Activated CD8-positive, alpha-beta memory T cell treated with anti-CD3 and anti-CD28 coated beads, Interleukin-2, amount 10 ng/mL, durations not matched to agents 7 days and 5 days (primary cell): ENCODE measurements at regions not wholly inside any gene's neighbourhood (a gene's known extent, or its start where the extent isn't known, plus 50 kb on each side); places are given as distances from the start of the nearest gene placed in this dataset.

Experiments used
- ATAC-seq: fragments of 150-1000 bp; cut with Tn5 transposase; one replicate; pipeline ENCODE4 v1.10.0; 2021; ENCODE audit warnings: moderate library complexity
- CTCF ChIA-PET: fragments of 350-600 bp; sonication (Branson Sonifier 250); formaldehyde crosslinking; loops from one replicate; lab custom pipeline; 2021; ENCODE audit warnings: antibody characterized with exemption; lab: Charles Lee
- DNase-seq: peaks from one replicate; pipeline ENCODE4 v3.0.0-alpha.2; 2020
- H3K27ac Mint-ChIP-seq: one replicate; pipeline ENCODE4 v1.8.0; 2021; ENCODE audit warnings: mild to moderate bottlenecking, mixed read lengths
- H3K27me3 Mint-ChIP-seq: one replicate; pipeline ENCODE4 v1.8.0; 2021; ENCODE audit warnings: mixed read lengths
- H3K36me3 Mint-ChIP-seq: one replicate; pipeline ENCODE4 v1.8.0; 2021; ENCODE audit warnings: mild to moderate bottlenecking, mixed read lengths
- H3K4me1 Mint-ChIP-seq: one replicate; pipeline ENCODE4 v1.8.0; 2021; ENCODE audit warnings: mixed read lengths
- H3K4me3 Mint-ChIP-seq: one replicate; pipeline ENCODE4 v1.8.0; 2021; ENCODE audit warnings: mild to moderate bottlenecking, moderate library complexity, mixed read lengths
- H3K9me3 Mint-ChIP-seq: one replicate; pipeline ENCODE4 v1.8.0; 2022; ENCODE audit warnings: low read depth, mixed read lengths

DNA sequence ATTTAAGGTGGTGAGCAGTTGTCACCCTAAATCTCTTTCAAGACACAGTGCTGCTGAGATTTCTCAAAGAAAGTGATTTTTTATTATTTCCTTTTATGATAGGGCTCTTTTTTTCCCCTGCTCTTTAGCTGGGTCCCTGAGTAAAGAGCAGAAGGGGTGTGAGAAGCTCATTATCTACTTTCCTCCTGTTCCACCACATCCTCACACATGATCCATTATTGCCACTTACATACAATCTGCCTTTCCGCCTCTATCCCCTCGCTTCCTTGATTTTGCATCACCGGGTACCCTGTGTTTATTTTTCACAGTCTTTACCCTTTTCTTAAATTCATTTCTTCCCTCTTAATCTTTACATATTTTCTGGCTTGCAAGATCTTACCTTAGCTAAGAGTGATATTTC is 93.9 kb upstream of the CCDC85A start:
- DNase-seq (no peak), ATAC-seq (no peak)
- Mint-ChIP-seq H3K27me3 (no peaks in the 10 kb centered on the region), H3K4me1 (no peaks in the 10 kb centered on the region), H3K36me3 (no peaks in the 10 kb centered on the region), H3K9me3 (no peaks in the 10 kb centered on the region), H3K4me3 (no peak overlapping the region), H3K27ac (no peak overlapping the region)
- CTCF ChIA-PET = no interaction called here

DNA sequence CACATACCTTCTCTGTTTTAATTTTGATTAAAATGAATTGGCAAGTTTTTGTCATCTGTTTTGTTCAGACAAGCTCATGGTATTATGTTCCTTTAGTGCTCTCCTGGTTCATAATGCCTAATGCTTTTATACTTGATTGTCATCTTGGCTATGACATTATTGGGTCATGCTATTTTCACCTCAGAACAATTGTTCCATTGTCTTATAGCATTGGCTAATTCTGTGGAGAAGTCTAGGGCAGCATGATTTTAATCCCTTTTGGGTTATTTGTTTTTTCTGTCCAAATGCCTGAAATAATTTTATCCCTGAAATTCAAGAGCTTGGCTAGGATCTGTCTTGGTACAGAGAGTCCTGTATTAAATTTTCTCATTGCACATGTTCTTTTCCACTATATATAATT is 83.8 kb upstream of the CCDC85A start:
- Mint-ChIP-seq H3K4me1 (no peaks in the 10 kb centered on the region), H3K27ac (no peak overlapping the region), H3K27me3 (no peaks in the 10 kb centered on the region), H3K9me3 (peaks cover 2% of the 10 kb centered on the region), H3K36me3 (no peaks in the 10 kb centered on the region), H3K4me3 (no peak overlapping the region)
- CTCF ChIA-PET = no interaction called here
- DNase-seq = no peak
- no peak for ATAC-seq

DNA sequence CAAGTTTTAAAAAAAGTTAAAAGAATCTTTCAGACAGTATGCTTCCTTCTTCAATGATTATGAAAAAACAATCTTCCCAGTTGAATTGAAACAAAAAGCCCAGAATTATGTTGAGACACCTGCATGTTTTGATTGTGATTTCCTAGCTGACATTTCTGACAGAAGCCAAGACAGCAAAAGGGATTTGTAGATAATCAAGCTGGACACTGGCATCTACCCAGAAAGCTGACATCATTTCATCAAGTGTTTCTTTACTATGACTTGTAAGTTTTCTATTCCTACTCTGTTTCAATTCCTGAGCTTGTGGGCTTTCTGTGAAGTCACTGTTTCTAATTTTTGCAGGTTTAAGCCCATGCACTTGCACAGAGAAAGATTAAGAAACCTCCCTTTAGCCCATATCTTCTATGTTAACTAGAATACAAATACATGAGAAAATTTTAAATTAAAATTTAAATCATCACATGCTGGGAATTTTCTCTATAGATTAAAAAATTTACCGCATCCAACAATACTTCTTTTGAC is 82.9 kb upstream of the CCDC85A start:
- H3K4me3 Mint-ChIP-seq = no peak overlapping the region
- CTCF ChIA-PET = no interaction called here
- no peaks in the 10 kb centered on the region for H3K36me3 Mint-ChIP-seq
- no peak overlapping the region for H3K27ac Mint-ChIP-seq
- peaks cover 2% of the 10 kb centered on the region for H3K9me3 Mint-ChIP-seq
- no peaks in the 10 kb centered on the region for H3K27me3 Mint-ChIP-seq
- no peak for ATAC-seq
- DNase-seq = no peak
- no peaks in the 10 kb centered on the region for H3K4me1 Mint-ChIP-seq

DNA sequence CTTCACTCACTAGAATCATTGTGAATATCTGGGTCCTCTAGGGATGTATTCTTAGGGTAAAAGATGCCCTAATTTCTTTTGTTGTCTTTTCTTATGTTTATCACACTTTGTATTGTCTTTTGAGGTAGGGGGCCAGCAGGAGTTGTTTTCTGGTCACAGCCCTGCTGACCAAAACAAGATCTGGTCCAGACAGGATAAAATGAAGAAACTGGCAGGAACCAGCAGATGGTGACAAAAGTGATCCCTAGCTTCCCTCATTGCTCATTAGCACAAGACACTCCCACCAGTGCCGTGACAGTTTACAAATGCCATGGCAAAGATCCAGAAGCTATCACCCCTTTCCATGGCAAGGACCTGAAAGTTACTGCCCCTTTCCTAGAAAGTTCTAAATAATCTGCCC is 81.7 kb upstream of the CCDC85A start:
- Mint-ChIP-seq H3K4me3 (no peak overlapping the region), H3K4me1 (no peaks in the 10 kb centered on the region), H3K27ac (no peak overlapping the region), H3K9me3 (peaks cover 2% of the 10 kb centered on the region), H3K27me3 (no peaks in the 10 kb centered on the region), H3K36me3 (no peaks in the 10 kb centered on the region)
- no peak for DNase-seq
- ATAC-seq = no peak
- CTCF ChIA-PET = no interaction called here

DNA sequence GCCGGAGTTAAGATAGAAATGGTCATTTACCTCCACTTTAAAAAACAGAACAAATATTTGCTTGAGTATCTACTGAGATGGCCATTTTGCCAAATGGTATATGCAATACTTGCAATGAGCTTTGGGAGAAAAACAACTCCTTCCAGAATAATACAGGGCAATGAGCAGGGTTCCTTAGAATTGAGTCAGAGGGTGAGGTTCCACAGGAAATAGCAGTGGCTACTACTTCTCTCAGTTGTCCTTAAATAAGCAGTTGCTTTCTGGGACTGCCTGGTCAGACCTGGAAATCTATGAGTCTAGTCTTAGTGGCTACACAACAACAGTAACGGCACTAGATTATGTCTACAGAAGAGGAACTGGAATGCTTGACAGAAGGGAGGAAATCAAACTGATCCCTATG is 80.9 kb upstream of the CCDC85A start:
- H3K4me1 Mint-ChIP-seq = no peaks in the 10 kb centered on the region
- no peaks in the 10 kb centered on the region for H3K27me3 Mint-ChIP-seq
- H3K9me3 Mint-ChIP-seq = peaks cover 2% of the 10 kb centered on the region
- CTCF ChIA-PET = no interaction called here
- DNase-seq = no peak
- H3K27ac Mint-ChIP-seq = no peak overlapping the region
- ATAC-seq = no peak
- H3K4me3 Mint-ChIP-seq = no peak overlapping the region
- H3K36me3 Mint-ChIP-seq = no peaks in the 10 kb centered on the region

DNA sequence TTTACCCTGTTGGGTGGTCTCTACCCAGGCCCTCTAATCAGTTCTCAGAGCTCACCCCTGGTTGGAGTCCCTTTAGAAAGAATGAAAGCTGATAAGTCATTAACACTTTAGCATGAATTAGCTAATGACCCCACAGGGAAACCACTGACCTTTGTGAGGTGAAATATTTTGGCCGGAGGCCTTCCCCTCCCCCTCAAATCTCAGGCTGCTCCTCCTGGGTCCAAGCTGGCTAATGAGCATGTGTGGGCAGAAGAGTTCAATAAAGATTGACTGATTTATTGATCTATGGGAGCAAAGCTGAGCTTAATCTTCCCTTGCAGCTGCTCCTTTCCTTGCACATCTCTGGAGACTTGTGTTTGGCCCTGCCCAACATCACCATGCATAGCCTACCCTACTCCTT is 78.8 kb upstream of the CCDC85A start:
- Mint-ChIP-seq H3K27me3 (no peaks in the 10 kb centered on the region), H3K36me3 (no peaks in the 10 kb centered on the region), H3K27ac (no peak overlapping the region), H3K9me3 (no peaks in the 10 kb centered on the region), H3K4me1 (no peaks in the 10 kb centered on the region), H3K4me3 (no peak overlapping the region)
- no peak for DNase-seq
- no peak for ATAC-seq
- CTCF ChIA-PET = no interaction called here

DNA sequence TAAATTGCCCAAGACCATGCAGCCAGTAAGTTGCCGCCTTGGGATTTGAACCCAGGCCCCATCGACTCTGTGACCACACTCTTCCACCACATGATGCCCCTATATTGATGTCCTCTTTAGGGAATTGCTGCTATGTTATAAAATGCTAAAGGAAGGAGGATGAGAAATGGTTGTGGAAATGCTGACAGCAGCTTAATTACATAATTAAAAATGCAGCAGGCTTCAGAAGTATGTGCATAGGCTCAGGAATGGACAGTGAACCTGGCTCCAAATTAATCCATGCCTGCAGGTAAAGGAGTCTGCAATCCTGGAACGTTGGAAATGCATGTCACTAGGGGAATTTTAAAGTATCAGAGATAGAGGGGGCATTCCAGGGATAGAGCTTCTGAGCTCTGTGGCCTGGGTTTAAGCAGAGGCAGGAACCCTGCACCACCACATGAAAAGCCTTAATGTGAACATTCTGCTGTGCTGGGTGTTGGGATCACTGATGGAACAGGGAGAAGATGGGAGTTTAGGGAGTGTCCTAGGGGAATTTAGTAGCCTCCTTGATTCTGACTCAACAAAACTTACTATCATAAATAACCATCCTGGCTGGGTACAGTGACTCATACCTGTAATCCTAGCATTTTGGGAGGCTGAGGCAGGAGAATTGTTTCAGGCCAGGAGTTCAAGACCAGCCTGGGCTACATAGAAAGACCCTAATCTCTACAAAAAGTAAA is 76.1 kb upstream of the CCDC85A start:
- CTCF ChIA-PET = no interaction called here
- H3K4me1 Mint-ChIP-seq = no peaks in the 10 kb centered on the region
- H3K36me3 Mint-ChIP-seq = no peaks in the 10 kb centered on the region
- no peaks in the 10 kb centered on the region for H3K27me3 Mint-ChIP-seq
- H3K4me3 Mint-ChIP-seq = no peak overlapping the region
- no peak overlapping the region for H3K27ac Mint-ChIP-seq
- DNase-seq = no peak
- ATAC-seq = no peak
- H3K9me3 Mint-ChIP-seq = no peaks in the 10 kb centered on the region

DNA sequence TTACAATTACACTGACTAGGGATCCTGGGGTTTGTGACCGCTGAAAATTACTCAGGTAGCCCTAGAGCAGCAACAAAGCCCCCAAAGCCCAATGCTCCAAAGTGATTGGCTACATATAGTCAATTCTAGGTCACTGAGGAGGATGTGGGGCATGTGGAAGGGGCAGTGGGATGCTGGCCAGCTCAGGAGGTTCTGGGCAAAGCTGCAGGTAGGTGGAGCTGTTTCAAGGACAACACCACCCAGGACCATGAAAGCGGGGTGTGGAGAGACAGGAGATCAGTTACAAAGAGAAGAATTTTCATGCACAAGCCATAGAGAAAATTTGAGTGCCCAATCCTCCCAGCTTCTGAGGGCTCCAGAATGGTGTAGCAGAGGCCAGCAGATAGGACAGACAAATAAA is 75.0 kb upstream of the CCDC85A start:
- CTCF ChIA-PET = no interaction called here
- ATAC-seq = no peak

DNA sequence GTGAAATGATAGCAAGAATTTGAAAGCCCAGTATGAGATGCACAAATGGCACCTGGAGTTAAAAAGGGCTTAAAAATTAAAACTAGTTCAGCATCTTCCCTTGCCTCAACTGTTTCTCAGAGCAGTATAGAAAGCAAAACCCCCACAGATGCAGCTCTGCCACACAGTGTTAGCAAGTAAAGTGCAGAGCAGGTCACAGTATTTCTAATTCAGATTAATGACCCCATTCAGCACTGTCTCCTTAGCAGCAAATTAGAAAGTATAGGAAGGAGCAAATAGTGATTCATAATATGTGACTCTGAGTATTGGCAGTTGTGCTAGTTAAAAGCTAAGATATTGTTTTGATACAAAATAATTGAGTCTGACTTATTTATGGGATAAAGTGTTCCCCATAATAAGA is 73.8 kb upstream of the CCDC85A start:
- ATAC-seq (no peak), DNase-seq (no peak)
- Mint-ChIP-seq H3K4me1 (no peaks in the 10 kb centered on the region), H3K27me3 (no peaks in the 10 kb centered on the region), H3K9me3 (no peaks in the 10 kb centered on the region), H3K36me3 (no peaks in the 10 kb centered on the region), H3K27ac (no peak overlapping the region), H3K4me3 (no peak overlapping the region)
- CTCF ChIA-PET = no interaction called here

More for the DNA sequence above, 75.0 kb upstream of the CCDC85A start:
- Mint-ChIP-seq H3K36me3 (no peaks in the 10 kb centered on the region), H3K9me3 (no peaks in the 10 kb centered on the region), H3K27me3 (no peaks in the 10 kb centered on the region), H3K4me1 (no peaks in the 10 kb centered on the region), H3K27ac (no peak overlapping the region), H3K4me3 (no peak overlapping the region)
- no peak for DNase-seq

DNA sequence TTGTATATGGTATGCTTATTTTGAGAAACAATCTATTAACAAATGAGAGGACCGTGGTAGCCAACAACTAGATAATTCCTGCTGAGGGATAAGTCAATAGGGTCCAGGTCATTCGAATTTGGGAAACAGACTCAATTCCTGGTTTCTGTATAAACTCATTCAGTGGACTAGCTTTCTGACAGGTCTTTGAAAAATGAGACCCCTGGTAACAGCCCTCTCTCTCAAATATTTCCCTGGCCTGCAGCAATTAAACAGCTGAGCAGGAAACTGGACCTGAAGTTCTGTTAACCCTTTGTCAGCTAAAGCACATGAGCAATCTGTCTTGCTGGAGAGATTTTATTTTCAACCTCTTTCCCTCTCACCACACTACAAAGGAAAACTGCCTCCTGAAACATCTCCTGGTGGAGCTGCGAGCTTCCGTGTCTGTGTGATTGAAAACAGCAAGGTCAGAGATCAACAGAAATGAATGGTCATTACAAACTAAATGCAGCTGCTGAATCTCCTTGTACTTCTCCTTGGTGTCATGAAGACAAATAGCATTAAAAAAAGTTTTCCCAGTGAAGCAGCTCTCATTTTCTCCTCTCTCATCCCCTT is 70.3 kb upstream of the CCDC85A start:
- no peaks in the 10 kb centered on the region for H3K9me3 Mint-ChIP-seq
- CTCF ChIA-PET = no interaction called here
- H3K27ac Mint-ChIP-seq = no peak overlapping the region
- H3K27me3 Mint-ChIP-seq = no peaks in the 10 kb centered on the region
- DNase-seq (no peak), ATAC-seq (no peak)
- H3K36me3 Mint-ChIP-seq = no peaks in the 10 kb centered on the region
- H3K4me1 Mint-ChIP-seq = no peaks in the 10 kb centered on the region
- no peak overlapping the region for H3K4me3 Mint-ChIP-seq

DNA sequence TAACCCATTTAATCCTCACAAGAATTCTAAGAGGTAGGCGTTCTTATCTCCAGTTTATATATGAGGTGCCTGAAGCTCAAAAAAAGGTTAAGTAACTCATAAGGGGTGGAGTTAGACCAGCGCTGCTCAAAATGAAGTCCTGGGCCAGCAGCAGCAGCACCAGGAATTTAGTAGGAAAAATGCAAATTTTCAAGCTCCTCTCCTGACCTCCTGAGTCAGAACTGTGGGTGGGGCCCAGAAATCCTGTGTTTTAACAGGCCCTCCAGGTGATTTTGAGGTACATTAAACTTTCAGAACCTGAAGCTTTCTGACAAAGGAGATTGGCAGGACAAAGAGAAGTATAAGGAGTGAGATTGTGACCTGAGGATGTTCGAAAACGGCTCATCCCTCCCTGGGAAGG is 66.0 kb upstream of the CCDC85A start:
- CTCF ChIA-PET = no interaction called here
- H3K36me3 Mint-ChIP-seq = no peaks in the 10 kb centered on the region
- no peak overlapping the region for H3K4me3 Mint-ChIP-seq
- no peaks in the 10 kb centered on the region for H3K4me1 Mint-ChIP-seq
- H3K9me3 Mint-ChIP-seq = no peaks in the 10 kb centered on the region
- DNase-seq (no peak), ATAC-seq (no peak)
- H3K27me3 Mint-ChIP-seq = no peaks in the 10 kb centered on the region
- H3K27ac Mint-ChIP-seq = no peak overlapping the region

DNA sequence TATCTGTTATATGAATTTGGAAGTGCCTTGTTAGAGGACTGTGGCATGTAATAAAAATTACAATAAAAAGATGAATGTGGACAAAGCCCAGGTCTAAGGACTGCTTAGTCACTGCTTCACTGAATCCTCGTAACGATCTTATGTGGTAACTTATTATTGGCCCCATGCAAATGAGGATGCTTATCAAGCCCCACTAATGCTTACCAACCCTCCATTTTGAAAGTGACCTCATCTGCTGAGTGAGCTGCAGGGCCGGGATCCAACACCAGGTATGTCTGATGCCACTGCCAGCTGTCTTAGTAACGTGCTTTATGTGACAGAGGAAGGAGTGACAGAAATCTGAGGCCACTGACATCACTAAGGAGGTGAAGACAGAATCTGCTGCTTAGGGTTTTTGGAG is 65.3 kb upstream of the CCDC85A start:
- no peak for DNase-seq
- ATAC-seq = no peak
- no peaks in the 10 kb centered on the region for H3K4me1 Mint-ChIP-seq
- CTCF ChIA-PET = no interaction called here
- no peak overlapping the region for H3K4me3 Mint-ChIP-seq
- no peaks in the 10 kb centered on the region for H3K9me3 Mint-ChIP-seq
- no peaks in the 10 kb centered on the region for H3K27me3 Mint-ChIP-seq
- no peaks in the 10 kb centered on the region for H3K36me3 Mint-ChIP-seq
- H3K27ac Mint-ChIP-seq = no peak overlapping the region

DNA sequence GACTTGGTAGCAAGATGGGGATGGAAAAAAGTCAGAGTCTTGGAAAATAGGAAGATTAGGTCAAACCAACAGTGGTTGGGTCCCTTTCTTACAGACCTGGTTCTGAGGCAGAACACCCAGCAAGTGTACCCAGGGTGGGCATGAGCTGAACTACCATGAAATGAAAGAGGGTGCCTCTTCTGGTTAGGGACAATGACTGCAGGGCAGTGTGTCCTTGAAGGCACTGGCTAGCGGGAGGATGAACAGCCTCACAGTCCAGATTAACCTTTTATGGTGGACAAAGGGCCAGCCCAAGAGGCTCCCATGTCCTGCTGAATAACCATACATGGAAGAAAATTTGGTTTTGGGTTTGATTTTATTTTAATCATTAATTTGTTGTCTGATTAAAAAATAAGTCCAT is 61.8 kb upstream of the CCDC85A start:
- DNase-seq (no peak), ATAC-seq (no peak)
- Mint-ChIP-seq H3K27ac (no peak overlapping the region), H3K4me1 (no peaks in the 10 kb centered on the region), H3K36me3 (no peaks in the 10 kb centered on the region), H3K4me3 (no peak overlapping the region), H3K27me3 (no peaks in the 10 kb centered on the region), H3K9me3 (no peaks in the 10 kb centered on the region)
- CTCF ChIA-PET = no interaction called here

DNA sequence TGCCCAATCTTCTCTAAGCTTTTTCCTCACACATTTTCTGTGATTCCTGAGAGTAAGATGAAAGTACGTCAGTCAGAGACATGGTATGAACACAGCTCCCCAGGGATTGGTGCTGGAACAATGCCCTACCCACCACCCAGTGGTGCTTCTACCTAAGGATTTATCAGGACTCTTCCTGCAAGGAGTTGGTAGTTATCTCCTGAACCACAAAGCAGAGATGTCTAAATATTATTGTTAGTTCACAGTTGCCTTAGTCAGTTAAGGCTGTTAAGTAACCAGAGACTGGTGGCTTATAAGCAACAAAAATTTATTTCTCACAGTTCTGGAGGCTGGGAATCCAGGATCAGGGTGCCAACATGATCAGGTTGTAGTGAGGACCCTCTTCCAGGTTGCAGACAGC is 60.3 kb upstream of the CCDC85A start:
- CTCF ChIA-PET = no interaction called here

More for the DNA sequence above, 60.3 kb upstream of the CCDC85A start:
- Mint-ChIP-seq H3K9me3 (no peaks in the 10 kb centered on the region), H3K36me3 (no peaks in the 10 kb centered on the region), H3K4me3 (no peak overlapping the region), H3K4me1 (no peaks in the 10 kb centered on the region), H3K27me3 (no peaks in the 10 kb centered on the region), H3K27ac (no peak overlapping the region)
- no peak for ATAC-seq
- no peak for DNase-seq
